CD1c-positive myeloid dendritic cell (primary cell): ENCODE measurements at regions not wholly inside any gene's neighbourhood (a gene's known extent, or its start where the extent isn't known, plus 50 kb on each side); places are given as distances from the start of the nearest gene placed in this dataset.
"Not testable (repeated sequence)": the region's sequence is repeated elsewhere in the genome, so short reads cannot be mapped to it uniquely, and the experiment has no call there.

Experiments used
- DNase-seq: peaks from one replicate; pipeline ENCODE4 v3.0.0-alpha.2; 2016; ENCODE audit errors: extremely low spot score

DNA sequence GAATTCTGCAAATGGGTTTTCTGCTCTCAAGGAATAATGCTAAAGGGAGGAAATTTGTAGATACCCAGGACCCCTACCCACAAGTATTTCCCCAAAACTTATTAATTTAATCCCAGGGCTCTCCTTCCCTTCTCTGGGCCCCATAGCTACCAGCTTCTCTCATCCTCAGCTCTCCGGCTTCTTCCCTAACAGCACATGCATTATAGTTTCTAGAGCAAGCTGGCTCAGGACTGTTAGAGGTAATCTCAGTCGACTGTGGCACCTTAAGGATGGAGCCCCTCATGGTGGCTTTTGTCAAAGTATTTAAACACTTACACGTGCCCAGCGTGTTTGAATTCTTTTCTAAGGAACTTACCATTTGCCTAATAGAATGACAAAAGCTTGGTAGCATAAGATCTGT lies 252.5 kb upstream of the GAS1 start:
- no peak for DNase-seq

DNA sequence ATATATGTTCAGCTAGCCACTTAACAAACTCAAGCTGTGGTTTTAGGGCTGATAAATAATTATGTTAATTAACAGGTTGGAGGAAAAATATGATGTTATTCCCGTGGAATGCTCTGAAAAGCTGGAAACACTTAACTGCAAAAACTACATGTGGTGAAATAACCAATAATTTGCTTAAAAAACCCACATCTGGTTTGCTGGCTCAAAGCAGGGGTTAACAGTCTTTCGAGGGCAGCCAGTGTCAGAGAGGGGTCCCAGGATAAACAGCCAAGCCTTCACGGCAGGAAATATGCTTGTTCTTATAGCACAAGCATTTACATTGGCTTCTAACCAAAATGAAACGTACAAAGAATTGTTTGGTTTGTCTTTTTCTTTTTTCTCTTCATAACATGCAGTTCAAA lies 254.0 kb upstream of the GAS1 start:
- DNase-seq, result no peak

DNA sequence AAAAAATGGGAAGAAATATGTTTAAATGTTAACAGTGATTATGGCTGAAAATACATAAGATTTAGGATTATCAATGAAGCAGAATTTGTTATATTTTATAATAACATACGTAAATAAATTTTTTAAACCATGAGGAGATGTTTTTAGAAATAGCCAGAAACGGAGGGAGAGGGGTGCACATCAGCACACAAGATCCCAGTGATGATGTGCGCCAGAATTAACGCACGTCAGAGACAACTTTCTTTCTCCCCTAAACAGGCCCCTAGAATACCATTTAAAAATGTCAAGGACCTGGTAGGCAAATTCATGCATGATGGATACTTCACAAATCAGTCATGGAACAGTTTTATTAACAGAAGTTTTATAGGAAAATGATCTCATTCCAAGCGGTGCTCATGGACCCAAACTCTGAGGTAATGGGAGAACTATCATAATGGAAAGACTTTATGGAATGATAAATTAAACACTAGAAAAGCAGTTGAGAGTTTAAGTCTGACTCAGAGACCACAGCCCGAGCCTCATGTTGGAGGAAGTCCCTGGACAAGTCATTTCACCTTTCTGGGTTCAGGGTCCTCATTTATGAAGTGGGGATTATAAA lies 258.9 kb upstream of the GAS1 start:
- no peak for DNase-seq

DNA sequence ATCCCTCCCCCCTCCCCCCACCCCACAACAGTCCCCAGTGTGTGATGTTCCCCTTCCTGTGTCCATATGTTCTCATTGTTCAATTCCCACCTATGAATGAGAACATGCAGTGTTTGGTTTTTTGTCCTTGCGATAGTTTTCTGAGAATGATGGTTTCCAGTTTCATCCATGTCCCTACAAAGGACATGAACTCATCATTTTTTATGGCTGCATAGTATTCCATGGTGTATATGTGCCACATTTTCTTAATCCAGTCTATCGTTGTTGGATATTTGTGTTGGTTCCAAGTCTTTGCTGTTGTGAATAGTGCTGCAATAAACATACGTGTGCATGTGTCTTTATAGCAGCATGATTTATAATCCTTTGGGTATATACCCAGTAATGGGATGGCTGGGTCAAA lies 263.4 kb upstream of the GAS1 start:
- not testable (repeated sequence) for DNase-seq

DNA sequence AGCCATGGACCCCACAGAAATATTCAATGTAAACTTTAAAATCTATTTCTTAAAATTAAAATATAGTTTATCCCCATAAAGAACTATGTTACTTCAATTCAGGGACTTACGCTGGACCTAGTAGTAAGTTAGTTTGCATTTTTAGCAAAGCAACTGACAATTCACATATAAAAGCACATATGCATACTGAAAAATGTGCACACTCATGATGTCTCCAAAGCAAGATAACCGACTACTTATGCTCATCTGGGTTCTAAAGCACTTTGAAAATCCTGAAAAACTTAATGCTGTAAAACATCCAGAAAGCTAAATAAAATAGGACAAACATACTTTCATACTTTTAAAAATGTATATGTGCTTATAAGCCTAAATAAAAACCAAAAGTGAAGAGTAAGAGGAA lies 264.4 kb upstream of the GAS1 start:
- no peak for DNase-seq

DNA sequence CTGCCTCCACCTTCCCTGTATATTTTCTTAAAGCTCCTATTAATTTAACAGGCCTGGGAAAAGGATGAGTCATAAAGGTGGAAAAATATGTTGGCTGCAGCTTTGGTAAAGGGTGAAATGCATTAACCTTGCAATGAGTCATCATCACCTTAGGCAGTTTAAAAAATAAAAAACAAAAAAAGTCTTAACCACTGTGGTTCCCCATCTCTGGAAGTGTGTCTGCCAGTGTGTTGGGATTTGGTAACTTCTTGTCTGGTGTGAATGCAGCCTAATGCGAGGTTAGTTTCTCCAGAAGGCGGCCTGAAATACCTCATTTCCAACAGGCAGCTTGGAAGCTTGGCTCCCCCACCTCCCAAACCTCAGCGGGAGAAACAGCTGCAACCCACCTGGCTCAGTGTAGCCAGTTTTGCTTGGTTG lies 265.3 kb upstream of the GAS1 start:
- no peak for DNase-seq

DNA sequence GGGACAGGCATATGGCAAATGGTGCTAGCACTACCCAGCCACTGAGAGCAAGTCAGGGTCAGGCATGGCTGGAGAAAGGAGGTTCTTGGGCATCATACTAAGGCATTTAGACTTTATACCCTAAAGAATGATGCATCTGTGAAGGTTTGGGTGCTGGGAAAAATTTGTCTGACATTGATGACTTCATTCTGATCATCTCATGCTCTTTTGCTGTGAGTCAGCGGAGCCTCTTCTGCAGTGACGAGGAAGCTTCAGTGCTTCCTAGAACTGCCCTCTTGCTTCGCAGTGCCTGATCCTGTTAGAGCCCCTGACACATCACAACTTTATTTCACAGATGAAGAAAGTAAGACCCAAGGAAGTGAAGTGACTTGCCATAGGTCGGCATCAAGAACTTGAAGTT lies 266.6 kb upstream of the GAS1 start:
- DNase-seq, result no peak

DNA sequence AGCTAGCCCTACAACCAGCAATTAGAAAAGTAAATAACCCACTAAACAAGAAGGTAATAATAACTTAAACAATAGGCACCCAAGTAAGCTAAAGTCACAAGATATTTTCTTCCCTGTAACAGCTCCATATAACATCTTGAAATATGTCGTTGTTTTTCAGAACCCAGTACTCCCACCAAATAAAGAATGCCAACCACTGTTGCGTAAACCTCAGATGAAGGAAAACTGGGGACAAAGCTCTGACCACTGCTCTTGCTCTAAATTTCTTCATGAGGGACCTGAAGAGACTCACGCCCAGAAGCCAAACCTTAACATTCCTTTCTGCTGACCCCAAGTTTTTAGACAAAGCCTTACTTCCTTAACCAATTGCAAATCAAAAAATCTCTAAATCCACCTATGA lies 267.7 kb upstream of the GAS1 start:
- DNase-seq, result no peak

DNA sequence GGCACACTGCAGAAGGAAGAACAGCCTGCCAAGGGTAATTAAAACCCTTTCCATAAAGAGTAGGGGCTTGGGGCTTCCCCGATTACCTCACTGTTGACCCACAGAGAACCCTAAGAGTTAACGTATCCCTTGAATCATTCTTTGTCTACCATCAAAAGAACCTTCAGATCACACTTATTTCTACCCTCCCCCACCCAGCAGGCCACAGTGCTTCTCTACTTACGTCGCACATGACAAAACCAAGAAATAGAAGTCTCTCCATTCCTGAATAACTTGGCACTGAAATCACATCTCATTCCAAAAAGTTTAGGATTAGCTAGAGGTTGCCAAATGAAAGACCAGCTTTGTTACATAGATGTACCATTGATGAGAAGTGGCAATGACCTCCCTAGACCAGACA lies 268.7 kb upstream of the GAS1 start:
- no peak for DNase-seq

DNA sequence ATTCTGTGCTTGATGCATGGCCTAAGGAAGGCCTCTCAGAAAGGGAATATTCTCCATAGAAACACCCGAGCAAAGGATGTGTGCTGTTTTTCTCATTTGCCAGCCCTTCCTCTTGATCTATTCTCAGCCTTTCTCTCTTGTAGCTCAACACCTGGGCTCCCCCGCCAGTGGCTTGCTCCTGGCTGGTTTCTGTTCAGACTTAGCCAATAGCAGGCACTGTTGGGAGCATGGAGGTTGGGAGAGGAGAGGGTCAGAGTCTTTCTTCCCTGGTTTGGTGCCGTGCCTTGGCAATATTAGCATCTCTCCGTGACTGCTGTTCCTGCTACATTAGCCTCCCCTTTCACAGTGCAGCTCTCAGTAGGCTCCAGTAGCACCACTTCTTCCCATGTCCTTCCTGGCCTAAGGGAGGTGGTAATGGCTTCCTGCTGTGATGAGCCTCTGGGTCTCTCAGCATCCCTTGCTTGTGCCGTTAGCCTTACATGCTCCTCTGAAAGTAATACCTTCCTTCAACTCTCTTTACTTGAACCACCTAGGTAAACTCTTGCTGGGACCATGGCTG lies 269.7 kb upstream of the GAS1 start:
- no peak for DNase-seq

DNA sequence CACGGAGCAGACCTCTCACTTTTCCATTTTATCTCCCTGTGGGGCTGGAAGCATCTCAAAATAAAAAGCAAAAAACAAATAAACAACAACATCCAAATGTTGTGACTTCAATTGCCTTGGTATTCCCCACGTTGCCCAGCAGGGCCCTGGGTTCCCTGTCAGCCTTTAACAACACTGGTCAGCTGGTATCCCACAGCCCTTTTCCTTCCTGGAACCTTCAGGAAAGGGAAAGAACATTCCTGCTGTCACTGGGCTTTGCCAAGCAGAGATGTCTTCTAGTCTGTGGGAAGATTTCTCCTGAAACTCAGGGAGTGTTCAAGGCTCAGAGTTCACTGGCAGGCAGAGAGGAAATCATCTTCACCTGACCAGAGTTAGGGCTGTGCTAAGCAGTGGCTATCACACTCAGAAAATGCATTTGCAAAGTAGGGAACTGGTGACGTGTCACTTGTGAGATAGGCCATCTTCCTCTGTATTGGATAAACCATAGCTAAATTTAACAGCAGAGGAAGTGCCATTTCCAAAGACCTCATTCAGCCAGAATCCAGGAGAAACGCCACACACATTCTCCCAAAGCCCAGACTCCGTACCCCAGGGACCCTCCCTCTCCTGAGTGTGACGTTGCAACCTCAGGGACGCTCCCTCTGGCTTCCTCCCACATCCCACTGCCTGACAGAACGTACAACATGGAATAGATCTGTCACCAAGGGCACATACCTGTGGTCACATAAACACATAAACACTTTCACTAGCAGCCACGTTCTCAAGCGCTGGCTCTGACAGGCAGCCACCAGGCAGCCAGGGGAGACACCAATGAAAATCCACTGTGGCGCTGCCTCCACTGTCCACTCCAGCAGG lies 274.0 kb upstream of the DAPK1 start:
- DNase-seq, result no peak

DNA sequence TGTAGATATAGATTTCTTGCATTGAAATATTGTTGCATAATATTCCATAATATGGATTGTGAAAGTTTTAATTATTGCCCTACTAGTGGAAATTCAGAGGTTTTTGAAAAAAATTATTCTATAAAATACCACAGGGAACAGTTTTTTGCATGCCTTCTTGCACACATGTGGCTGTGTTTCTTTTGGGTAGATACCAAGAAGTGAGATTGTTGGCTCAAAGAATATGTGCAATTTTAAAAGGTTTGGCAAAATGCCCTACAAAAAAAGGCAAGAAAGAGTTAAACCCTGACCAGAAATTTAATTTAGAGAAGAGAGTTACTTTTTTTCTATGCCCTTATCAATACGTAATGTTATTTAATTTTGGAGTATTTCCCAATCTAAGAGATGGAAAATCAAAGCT lies 270.8 kb upstream of the DAPK1 start:
- DNase-seq, result no peak

DNA sequence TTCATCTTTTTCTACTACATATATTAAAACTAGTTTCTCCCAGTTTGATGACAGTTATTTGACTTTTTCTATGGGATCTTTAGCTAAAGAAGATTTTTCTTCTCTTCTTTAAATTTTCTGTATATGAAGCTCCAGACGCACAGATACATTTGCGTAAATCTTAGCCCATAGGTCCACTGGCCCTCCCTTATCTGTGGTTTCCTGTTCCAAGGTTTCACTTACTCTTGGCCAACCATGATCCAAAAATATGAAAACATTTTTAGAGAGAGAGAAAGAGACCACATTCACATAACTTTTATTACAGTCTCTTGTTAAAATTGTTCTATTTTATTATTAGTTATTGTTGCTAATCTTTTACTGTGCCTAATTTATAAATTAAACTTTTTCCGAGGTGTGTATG lies 270.2 kb upstream of the DAPK1 start:
- DNase-seq, result no peak

DNA sequence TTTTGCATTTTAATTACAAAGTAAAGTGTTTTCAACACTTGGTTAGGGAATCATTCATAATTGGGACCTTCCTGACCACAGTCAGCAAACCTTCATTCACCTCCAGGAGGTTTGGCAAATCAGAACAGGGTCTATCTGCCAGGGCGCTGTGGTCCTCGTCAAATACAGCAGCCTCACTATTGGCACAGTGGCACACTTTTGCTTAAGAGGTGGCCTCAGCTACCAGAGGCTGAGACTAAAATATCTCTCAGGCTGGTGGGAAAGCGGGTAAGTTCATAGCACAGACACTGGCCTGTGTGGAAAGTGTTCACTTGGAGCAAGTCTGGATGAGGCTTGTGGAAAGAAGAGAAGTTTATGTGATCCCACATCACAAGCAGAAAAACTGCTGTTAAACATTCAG lies 268.6 kb upstream of the DAPK1 start:
- no peak for DNase-seq

DNA sequence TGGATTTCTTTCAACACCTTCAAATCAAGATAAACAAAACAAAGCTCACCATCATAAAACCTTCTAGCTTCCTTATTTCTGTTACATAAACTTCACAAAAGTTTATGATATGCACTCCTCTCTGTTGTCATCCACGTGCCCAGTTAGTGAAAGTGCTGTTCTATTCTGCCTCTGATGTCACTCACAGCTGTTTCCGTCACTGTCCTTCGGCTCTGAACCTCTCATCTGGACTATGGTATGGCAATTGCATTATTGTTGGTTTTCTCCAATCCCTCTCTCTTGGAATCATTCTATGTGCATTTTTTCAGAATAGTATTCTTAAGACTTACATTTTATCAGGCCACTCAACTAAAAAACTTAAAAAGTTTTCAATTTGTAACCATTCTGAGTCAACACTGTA lies 264.2 kb upstream of the DAPK1 start:
- DNase-seq, result no peak

DNA sequence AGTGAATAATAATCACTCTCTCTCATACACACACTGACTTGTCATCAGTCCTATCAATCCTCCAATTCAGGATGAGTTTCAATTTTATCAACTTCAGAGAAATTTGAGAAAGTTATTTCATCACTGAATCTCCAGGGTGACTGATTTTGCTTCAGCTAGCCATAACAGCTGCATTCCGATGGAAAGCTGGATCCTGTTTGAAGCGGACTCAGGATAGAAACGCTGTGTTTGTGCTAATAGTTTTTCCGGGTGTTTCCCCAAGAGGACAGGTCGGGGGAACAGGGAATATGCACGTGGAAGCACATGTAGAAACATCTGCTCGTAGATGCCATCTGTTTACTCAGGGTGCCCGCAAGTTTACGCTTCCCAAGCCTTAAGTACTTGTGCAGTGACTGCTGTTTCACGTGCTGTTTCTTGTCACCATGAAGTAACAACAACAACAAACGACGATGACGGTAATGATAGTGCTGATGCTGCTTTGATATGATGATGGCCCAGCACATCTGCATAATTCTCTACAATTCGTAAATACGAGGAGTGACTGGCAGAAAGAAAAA lies 263.7 kb upstream of the DAPK1 start:
- no peak for DNase-seq

DNA sequence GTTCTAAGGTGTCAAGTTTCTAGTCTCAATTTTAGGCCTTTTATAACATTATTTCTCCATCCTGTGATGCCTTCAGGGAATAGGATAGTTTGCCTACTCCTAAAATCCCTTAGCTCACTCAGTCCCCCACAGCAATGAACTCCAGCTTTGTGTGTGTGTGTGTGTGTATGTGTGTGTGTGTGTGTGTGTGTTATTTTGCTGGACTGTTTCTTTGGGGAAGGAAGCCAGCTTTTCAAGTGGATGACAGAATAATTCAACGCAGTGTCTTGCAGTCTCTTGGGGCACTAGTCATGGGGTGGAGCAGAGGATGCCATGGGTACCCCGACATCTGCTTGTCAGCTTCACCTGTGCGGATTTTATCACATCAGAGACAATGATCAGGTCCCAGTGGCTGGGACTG lies 262.8 kb upstream of the DAPK1 start:
- DNase-seq, result no peak

DNA sequence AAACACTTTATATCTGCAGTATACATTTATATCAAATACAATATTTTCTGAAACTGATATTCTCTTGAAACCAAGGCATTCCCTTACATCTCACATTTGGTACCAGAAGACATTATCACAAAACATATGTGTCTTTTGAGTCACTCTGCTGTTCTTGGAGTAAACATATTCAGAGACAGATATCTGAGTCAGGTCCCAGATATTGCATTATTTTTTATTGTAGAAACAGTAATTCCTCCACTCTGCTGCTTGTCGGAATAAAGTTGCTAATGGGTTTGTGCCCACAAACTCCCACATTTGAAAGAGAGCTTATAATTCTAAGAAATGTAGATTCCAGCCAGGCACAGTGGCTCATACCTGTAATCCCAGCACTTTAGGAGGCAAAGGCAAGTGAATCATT lies 261.1 kb upstream of the DAPK1 start:
- DNase-seq, result no peak

DNA sequence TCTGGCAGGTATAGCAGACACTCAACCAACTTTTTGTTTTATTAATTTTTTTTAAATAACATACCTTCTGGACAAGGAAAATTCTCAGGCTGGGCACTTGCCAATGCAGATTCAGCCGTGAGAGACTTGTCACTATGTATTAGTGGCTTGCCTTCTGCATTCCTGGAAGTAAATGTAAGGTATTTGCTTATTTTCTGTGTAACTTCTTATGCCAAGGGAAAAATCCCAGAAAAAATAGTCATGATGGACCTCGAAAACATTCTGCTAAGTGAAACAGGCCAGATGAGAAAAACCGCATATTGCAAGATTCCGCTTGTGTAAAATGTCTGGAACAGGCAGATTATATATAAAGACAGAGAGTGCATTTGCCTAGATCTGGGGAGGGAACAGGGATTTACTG lies 260.3 kb upstream of the DAPK1 start:
- no peak for DNase-seq

DNA sequence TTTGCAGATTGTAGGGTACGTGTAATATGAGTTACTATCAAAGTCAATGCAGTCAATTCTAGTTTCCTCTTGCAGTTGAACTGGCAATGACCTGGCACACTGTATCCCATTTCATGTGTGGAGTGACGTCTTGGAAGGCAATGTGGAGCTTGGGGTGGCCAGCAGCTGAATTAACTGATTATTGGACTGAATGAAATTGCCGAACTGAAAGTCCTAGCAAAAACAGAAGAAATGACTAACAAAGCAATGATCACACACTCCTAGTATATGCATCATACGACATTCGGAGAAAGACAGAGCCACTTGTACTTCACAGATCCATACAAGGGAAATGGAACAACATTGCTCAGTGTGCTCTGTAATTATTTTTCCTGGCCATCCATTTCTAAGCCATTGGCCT lies 259.1 kb upstream of the DAPK1 start:
- no peak for DNase-seq

DNA sequence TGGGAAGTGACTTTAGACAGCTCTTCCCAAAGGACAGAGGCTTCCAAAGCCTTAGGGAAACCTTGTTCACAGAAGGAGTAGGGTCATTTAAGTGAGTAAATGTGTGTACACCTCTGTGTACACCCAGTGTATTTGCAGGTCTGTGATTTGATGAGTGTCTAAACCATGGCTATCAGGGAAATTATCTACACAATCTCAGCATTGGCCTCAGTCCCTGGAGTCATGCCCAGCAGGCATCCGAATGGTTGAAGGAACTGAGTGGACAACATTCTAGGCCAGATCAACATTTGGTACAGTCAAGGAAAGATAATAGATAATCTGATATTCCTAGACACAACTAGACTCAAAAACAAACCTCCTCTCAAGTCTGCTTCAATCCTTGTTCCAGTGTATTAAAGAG lies 258.4 kb upstream of the DAPK1 start:
- DNase-seq, result no peak

DNA sequence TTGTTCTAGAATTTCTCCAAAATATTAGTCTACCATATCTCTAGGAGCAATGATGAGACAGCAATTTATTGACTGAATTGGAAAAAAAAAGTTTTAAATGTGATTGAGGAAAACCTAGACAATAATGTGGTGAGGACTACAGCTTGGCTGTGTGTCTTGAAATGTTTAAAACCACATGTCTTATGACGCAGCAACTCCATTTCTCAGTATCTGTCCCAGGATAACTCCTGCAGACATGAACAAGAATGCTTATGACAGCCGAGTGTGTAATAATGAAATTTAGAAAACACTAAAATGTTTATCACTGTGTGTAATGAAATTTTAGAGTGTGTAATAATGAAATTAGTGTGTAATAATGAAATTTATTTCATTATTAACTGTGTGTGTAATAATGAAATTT lies 254.1 kb upstream of the DAPK1 start:
- DNase-seq, result no peak

DNA sequence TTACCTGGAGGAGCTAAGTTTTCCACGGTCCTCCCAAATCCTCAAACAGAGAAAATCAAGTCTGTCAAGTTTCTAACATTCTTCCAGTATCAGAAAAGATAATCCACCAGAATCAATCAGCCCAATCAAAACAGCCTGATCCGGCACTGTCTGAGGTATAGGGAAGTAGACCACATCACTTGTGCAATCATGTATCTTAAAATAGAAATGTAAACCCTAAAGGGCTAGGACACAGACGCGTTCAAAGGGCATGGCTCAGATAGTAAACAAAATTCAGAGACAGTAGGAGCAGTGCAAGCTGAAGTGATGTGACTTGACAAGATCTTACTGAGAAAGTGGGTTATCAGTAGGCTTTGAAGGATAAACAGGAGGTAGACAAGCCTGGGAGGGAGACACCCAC lies 252.4 kb upstream of the DAPK1 start:
- no peak for DNase-seq
